Osteocyte (in vitro differentiated cells): ENCODE measurements at regions not wholly inside any gene's neighbourhood (a gene's known extent, or its start where the extent isn't known, plus 50 kb on each side); places are given as distances from the start of the nearest gene placed in this dataset.

Experiments used
- DNase-seq: peaks from one replicate; pipeline ENCODE4 v3.0.0; 2021; ENCODE audit warnings: mixed read lengths; ENCODE audit not compliant: unreplicated experiment; ENCODE audit errors: extremely low spot score
- H3K27ac Mint-ChIP-seq: one replicate; pipeline ENCODE4 v1.8.0; 2021; ENCODE audit warnings: mild to moderate bottlenecking, mixed read lengths; ENCODE audit not compliant: unreplicated experiment
- H3K27me3 Mint-ChIP-seq: one replicate; pipeline ENCODE4 v1.8.0; 2021; ENCODE audit warnings: mixed read lengths; ENCODE audit not compliant: unreplicated experiment
- H3K36me3 Mint-ChIP-seq: one replicate; pipeline ENCODE4 v1.8.0; 2021; ENCODE audit warnings: mixed read lengths; ENCODE audit not compliant: unreplicated experiment
- H3K4me1 Mint-ChIP-seq: one replicate; pipeline ENCODE4 v1.8.0; 2021; ENCODE audit warnings: mixed read lengths; ENCODE audit not compliant: unreplicated experiment
- H3K4me3 Mint-ChIP-seq: one replicate; pipeline ENCODE4 v1.8.0; 2021; ENCODE audit warnings: mild to moderate bottlenecking, moderate library complexity, mixed read lengths; ENCODE audit not compliant: unreplicated experiment
- H3K9me3 Mint-ChIP-seq: one replicate; pipeline ENCODE4 v1.8.0; 2021; ENCODE audit warnings: mixed read lengths; ENCODE audit not compliant: unreplicated experiment
- CTCF ChIP-seq: fragments of 200-600 bp; sonication (generic); IDR thresholded peaks from 2 replicates; pipeline ENCODE4 v1.5.0; 2021; ENCODE audit warnings: antibody characterized with exemption, mild to moderate bottlenecking, moderate library complexity

- Mint-ChIP-seq H3K4me1 (no peaks in the 10 kb centered on the region), H3K27me3 (no peaks in the 10 kb centered on the region), H3K9me3 (peaks cover 3% of the 10 kb centered on the region), H3K36me3 (no peaks in the 10 kb centered on the region), H3K4me3 (no peak overlapping the region), H3K27ac (no peak overlapping the region)
- no peak for DNase-seq
- no peak for TF ChIP-seq CTCF
Measured at GRCh38 chr13:54173996-54174395, 1145.4 kb downstream of the OLFM4 start.

GRCh38 chr13:54175466-54175865, 1146.9 kb downstream of the OLFM4 start:
- no peak overlapping the region for H3K4me3 Mint-ChIP-seq
- H3K9me3 Mint-ChIP-seq, result peaks cover 3% of the 10 kb centered on the region
- H3K36me3 Mint-ChIP-seq, result no peaks in the 10 kb centered on the region
- no peak for DNase-seq
- H3K4me1 Mint-ChIP-seq, result no peaks in the 10 kb centered on the region
- TF ChIP-seq CTCF, result no peak
- no peak overlapping the region for H3K27ac Mint-ChIP-seq
- H3K27me3 Mint-ChIP-seq, result no peaks in the 10 kb centered on the region

- no peak overlapping the region for H3K4me3 Mint-ChIP-seq
- H3K4me1 Mint-ChIP-seq, result no peaks in the 10 kb centered on the region
- H3K9me3 Mint-ChIP-seq, result no peaks in the 10 kb centered on the region
- H3K27me3 Mint-ChIP-seq, result no peaks in the 10 kb centered on the region
- DNase-seq, result no peak
- no peak for TF ChIP-seq CTCF
- no peaks in the 10 kb centered on the region for H3K36me3 Mint-ChIP-seq
- H3K27ac Mint-ChIP-seq, result no peak overlapping the region
Measured at GRCh38 chr13:54177466-54177865, 1148.9 kb downstream of the OLFM4 start.

DNA sequence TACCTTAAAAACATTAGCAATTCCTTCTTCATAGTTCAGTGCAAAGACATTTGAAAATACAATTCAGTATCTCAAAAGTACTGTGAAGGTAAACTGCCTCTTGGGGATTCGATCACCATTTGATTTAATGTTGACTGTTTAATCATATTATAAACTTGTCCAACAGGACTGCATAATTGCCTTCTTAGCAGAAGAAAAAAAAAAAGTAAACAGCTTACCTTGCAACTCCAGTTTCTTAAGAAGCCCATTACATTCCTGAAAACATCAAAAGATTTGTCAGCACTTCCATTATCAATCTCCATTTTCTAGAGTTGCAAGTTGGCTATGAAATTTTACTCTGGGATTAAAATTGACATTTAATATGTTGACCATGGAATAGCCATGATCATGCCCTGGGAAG, 1154.6 kb downstream of the OLFM4 start:
- H3K27me3 Mint-ChIP-seq, result no peaks in the 10 kb centered on the region
- no peak overlapping the region for H3K4me3 Mint-ChIP-seq
- TF ChIP-seq CTCF, result no peak
- H3K9me3 Mint-ChIP-seq, result no peaks in the 10 kb centered on the region
- DNase-seq, result no peak
- H3K27ac Mint-ChIP-seq, result no peak overlapping the region
- H3K4me1 Mint-ChIP-seq, result no peaks in the 10 kb centered on the region
- no peaks in the 10 kb centered on the region for H3K36me3 Mint-ChIP-seq

GRCh38 chr13:54183728-54184127, 1155.1 kb downstream of the OLFM4 start:
- H3K9me3 Mint-ChIP-seq, result no peaks in the 10 kb centered on the region
- H3K27ac Mint-ChIP-seq, result no peak overlapping the region
- no peaks in the 10 kb centered on the region for H3K4me1 Mint-ChIP-seq
- DNase-seq, result no peak
- H3K4me3 Mint-ChIP-seq, result no peak overlapping the region
- H3K36me3 Mint-ChIP-seq, result no peaks in the 10 kb centered on the region
- no peak for TF ChIP-seq CTCF
- H3K27me3 Mint-ChIP-seq, result no peaks in the 10 kb centered on the region
